Activated gamma-delta T cell treated with Interleukin-2 at 50 U/mL for 16 hours (primary cell): ENCODE measurements at regions not wholly inside any gene's neighbourhood (a gene's known extent, or its start where the extent isn't known, plus 50 kb on each side); places are given as distances from the start of the nearest gene placed in this dataset.

Experiments
- DNase-seq: peaks from one replicate; pipeline ENCODE4 v3.0.0-alpha.2; 2020

DNA sequence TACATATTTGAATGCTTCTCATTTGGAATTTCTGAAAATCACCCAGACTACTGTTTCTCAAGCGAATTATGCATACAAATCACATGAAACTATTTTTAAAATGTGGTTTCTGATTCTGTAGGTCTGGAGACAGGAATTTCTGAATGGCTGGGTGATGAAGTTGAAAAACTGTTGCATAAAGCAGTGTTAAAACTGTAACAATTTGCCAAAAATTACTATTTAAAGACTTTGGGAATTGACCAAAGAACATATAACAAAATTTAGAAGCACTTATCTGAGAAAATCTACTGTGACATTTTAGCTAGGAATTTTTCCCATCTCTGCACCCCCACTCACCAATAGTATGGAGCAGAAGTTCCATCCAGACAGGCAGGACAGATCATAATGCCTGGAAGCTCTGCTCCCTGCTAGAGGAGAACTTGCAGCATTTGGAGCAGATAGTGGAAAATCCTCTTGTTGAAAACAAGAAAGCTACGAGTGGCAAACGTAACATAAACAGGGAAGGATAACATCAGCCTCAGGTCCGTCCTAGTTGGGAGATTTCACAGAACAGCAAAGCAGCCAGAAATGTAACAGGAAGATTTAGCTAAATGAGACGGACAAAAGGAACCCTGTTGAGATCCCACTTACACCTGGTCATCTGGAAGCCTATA lies 132.3 kb upstream of the MCTP2 start:
- no peak for DNase-seq

DNA sequence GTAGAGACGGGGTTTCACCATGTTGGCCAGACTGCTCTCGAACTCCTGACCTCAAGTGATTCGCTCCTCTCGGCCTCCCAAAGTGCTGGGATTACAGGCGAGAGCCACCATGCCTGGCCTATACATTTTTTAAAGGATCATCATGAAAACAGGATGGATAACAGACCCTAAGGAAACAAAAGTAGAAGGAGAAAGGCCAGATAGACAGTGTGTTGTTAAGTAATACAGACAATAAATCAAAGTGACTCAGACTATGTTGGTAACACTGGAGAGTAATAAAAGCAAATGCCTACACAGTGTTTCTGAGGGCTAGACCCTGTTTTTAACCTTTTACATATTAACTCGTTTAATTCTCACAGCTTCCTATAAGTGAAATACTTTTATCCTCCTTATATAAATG lies 133.8 kb upstream of the MCTP2 start:
- no peak for DNase-seq

DNA sequence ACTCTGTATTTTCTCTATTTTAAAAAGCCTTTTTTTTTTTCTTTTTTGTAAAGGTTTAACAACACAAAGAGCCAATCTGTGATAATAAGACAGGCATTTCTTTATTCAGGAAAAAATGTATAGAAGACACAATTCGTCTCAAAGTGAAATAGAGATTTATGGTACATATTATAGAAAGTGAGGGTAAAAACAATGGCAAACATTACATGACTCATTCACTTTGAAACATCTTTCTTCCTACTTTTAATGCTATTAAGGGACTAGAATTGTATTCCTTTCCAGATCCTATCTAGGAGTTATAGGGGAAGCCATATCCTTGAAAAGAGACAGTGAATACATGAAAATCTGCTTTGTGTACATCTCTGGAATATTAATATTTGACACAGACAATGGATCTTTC lies 137.1 kb upstream of the MCTP2 start:
- no peak for DNase-seq

DNA sequence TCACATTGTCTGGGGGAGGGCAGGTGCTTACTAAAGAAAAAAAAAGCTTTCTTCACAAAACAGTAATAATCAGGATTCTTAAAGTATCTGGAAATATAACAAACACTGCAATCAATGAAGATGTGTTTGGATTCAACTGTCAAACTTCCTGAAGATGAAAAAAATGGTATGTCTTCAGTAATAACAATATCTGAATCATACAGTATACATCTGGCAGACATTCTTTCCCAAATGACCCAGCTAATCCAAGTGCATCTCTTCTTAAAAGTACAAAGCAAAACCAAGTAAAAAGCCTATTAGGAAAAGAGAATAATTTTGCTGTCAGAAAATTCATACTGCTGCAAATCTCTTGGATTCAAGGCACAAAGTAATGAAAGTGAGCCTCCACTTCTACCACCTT lies 145.0 kb upstream of the MCTP2 start:
- no peak for DNase-seq

DNA sequence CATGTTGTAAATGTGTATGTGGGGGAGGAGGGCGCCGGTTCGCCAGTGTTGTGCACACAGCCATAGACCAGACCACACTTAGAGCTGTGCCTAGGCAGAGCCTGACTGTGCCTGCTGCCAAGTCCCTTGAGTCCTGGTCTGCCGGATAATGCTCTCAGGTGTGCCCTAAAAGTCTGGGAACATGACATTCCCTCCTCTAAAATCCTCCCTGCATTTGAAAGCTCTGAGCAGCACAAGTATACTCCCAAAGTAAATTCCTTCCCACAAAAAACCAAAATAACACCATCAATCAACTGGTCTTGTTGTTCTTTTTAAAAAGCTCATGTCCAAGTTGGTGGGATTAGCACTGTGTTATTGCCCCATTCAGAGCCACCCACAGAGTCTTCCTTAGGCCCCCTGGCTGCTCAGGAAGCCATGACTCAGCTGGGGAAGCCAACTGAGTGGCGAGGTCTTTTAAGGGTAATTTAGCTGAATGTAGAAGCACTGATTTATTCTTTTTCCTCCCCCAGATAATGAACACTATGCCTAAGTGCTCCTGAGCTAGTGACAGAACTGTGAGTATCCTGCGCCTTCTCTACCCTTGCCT lies 147.8 kb upstream of the MCTP2 start:
- DNase-seq, result no peak

DNA sequence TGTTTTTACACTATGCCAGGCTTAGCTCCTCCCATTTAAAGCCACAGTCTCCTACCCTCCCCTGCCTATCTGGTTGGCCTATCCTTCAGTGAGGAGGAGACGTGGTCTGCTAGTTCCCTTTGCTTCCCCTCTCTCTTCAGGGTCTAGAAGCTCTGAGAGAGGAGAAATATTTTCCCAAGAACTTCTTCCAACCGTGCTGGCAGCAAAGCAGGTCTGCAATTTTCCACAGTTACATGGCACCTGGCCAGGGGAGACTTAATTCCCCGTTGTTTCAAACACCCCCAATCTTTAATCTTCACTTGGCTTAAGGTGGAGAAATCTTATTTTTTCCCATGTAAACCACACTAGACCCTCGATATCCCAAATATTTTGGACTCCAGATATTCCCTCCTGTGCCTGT lies 149.5 kb upstream of the MCTP2 start:
- no peak for DNase-seq

DNA sequence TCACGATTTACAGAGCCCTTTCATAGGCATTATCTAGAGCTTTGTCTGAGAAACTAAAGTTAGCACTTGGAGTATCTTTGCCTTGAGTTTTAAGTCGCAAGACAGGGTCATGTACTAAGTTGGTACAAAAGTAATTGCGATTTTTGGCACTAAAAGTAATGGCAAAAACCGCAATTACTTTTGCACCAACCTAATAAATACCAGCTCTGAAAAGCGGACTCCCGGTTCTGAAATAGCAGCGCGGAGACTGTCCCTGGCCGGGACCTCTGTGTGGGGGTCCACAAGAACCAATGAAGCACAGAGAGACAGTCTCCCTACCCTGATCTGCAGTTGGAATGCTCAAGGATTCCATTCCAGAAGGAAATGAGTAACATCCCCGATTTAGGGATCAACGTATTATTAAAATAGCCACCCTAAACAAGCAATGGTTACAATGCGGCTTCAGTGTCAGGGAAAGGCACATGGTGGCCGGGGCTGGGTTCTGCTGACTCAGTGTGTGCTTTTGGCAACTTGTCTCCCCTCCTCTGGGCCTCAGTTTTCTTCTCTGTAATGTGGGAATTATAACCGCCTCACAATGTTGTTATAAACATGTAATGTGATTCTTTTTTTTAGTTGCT lies 150.3 kb upstream of the MCTP2 start:
- no peak for DNase-seq

DNA sequence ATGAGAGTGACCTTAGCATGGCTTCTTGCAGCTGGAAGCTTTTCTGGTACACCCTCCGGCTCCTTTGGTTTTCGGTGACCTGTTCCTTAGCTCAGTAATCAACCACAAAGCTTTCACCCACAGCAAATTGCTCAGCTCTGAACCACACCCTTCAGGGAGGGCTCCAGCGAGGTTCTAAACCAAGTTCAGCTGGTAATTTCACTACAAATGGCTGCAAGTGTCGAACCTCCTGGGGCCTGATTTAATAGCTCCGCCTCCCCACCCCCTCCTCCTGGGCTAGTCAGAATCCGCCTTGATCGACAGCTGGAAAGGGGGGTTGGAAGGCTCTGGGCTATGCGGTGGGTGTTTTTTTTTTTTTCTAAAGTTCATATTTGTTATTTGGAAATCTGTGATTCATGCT lies 150.9 kb upstream of the MCTP2 start:
- no peak for DNase-seq

DNA sequence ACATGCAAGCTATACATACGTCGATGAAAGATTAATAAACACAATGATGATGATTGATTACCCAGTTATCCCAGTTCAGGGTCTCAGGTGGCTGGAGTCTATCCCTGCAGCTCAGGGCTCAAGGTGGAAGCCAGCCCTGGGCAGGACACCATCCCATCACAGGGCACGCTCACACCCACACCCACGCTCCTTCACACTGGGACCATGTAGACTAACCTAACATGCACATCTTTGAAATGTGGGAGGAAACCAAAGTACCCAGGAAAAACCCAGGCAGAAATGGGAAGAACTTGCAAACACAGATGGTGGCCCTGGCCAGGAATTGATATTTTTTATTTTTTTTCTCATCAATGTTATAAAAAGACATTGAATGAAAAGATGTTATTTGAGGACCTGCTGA lies 151.4 kb upstream of the MCTP2 start:
- DNase-seq, result no peak

DNA sequence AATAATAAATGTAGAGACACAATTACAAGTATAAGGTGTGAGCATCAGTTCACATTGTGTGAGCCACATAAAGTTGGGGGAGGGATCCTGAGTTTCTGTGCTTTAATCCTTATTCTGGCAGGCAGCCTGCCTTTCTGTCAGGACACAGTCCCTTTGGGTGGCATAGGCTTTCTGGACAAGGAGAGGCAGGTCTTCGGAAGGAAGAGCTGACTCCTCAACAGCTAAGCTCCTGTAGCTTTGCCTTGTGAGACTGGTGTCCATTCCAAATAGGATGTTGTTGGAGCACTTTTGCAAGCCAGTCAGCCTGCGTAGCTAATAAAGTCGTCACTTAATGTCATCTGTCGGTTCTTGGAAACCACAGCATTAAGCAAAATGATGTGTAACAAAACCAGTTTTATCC lies 151.9 kb upstream of the MCTP2 start:
- no peak for DNase-seq

DNA sequence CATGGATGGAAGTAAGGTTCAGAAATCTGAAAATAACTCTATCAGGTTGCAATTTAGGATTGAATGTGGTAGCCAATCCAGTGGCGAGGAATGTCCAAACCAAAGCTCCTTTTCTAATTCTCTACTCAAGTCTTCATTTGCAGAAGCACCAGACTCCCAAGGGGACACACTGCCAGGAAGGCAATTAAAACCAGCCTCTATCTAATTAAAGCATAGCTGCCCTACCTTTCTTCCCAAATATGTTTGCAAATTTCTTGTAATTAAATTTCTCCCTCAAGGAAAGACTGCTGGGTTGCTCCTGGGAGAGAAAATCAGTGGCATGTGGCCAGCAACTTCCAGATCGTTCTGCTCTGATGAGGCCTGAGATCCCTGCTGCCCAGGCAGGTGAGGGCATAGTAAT lies 153.4 kb upstream of the MCTP2 start:
- DNase-seq, result no peak

DNA sequence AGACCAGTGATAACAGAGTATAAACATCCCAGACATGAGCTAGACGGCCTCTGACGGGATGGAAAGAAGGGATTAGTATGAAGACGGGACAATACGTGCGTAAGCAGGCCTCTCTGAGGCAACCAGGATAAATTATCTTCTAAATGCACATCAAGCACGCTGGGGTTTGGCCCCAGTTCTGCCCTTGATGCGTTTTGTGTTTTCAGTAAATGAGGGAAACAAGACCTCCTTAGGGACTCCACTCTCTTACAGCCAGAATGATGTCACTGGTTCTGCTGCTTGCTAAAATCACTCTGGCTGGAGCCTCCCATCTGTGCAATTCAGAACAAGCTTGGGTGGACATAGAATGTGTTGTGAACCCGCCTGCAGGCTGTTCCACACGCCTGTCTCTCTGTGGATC lies 156.0 kb upstream of the MCTP2 start:
- DNase-seq, result no peak

DNA sequence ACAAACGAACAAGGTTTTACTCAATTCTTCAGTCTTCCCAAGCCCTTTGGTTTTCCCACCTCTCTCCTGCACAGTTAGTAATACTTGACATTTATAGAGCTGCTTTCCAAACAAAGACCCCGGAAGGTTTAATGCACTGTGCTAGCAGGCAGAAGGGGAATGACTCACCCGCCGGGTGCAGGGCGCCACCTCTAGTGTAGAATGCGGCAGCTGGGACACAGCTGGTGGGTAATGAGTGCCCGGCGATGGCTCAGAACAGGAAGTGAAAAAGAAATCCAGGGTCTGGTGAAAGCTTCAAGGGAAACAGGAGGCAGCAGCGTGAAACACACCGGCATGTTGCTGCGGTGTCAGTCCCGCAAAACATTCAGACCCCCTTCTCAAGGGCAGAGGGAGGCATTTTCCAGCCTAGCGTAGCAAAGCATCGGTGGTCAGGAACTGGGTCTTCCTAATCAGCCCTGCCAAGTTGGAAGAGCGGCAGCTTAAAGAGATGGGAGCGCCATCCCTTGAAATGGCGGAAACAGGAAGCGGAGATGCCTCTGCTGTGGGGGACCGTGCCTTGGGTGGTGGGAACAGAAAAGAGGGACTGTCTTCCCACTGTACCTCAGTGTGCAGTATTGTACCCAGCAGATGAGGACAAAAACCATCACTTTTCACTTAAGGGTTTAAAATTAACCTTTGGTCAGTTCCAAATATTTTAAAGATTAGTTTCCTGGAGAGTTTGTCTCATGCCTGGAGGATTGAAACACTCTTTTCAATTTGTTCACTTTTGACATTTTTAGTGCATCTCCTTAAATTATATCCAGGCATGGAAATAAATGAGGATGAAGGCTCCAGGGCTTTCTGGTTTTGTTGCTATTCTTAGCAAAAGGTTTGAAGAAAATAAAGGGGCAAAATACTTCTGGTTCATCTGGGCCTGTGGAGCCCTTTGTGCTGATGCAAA lies 160.7 kb upstream of the MCTP2 start:
- DNase-seq, result no peak

DNA sequence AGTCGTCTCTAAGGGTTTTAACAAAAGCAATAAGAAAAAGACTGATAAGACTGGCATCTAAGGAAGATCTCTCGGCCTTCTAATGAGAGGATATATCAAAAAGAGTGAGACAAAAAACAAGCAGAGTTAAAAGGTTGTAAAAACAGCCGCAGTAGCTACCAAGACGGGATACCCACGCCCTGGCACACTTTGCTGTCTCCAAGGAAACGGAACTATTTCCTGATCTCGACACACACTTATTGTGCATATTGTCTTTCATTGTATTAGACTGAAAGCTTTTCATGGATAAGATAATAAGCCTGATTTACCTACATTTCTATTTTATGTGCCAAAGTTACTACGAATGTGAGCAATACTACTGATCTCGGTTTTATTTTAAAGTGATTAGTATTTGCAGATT lies 161.5 kb upstream of the MCTP2 start:
- no peak for DNase-seq

DNA sequence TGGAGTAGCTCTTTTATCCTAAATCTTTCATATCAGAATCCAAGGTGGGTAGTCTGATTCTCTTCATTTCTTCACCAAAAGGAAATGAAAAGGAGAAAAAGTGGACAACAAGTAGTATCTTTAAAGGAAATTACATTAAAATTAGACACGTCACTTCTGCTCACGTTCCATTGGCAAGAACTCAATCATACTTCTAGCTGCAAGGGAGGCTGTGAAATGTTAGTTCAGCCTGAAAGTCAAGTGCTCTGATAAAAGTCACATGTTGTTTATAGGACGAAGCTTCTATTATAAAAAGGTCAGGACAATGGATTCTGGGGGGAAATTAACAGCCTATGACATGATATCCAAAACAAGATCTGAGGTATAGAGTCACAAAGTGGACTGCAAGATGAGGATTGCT lies 164.6 kb upstream of the MCTP2 start:
- no peak for DNase-seq

DNA sequence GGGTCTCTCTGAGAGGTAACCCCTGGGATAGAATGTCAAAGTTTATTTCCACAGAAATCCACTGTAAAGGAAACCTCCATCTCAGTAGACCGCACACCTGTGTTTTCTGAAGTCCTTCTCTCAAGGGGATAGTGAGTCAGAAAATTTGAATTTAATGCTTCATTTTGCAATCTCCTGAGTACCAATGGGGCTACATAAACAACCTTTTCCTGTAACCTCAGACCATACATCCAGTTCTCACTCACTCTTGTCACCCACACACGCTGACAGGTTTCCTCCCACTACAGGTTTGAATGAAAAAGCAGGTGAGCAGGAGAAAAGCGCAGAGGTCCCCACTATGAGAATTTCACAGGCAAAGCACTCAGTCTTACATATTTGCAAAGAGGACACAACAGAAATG lies 165.3 kb upstream of the MCTP2 start:
- DNase-seq, result no peak

DNA sequence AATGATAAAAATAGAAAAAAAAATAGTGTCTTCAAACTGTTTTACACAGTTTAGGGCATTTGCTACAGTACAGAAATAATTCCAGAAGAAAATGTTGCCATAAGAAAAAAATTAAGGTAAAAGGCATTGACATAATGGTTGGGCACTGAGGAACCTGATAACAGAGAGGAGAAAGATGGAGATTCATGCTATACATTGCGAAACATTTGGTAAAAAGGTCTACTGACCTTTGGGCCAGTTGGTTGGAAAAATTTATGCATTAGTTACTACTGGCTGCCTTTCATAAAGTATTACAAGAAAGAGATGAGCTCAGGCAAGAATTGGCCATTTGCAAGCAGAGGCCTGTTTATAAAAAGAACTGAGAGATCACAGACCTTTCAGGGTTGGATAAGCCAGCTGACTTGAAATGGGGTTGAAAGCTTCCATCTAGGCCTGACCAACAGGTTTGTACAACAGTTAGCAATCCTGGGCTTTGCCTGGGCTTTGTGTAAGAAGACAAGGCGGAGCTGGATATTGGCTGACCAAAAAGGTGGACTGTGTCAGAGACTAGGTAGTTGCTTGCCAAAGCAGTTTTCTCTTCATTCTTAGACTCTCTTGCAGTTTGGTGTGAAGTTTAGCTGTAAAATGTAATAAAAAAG lies 166.6 kb upstream of the MCTP2 start:
- no peak for DNase-seq

DNA sequence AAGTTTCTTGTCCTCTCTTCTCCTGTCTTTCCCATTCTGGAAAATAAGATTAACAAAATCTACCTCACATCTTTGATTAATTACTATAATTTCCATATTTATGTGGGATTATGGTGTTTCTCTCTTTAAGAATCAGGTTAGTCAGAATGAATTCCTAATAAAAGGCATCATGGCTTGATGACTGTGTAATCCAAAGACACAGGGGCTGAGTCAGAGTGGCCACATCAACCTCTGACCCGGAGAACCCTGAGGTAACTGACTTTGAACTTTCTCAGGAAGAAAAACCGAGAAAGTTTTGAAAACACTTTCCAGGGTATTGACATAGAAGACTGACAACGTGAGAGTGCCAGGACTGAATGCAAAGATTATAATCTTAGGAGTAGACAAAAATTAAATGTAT lies 170.3 kb upstream of the MCTP2 start:
- no peak for DNase-seq

DNA sequence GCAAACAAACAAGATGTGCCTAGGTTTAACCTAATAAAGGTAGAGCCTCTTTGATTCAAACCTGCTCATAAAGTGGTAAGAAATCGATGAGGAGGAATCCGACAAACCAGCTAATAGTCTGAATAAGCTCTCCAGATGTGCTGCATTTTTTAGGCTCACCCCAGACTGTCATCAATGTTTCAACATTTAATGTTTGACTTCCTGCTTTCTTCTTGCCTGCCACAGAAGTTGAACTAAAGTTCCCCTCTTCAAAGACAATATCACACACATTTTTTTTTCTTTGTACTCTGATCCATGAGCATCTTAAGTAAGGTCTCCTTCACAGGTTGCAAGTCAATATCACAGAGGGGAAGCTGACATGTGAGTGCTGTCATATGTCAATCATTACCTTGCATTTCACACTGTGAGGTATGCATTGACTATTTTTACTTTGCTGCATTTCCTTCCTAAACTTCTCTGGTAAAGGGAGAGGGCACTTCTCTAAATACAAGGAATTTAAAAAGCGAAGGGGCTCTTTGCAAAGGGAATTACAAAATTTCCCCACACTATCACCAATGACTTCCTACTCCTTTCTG lies 172.3 kb upstream of the MCTP2 start:
- DNase-seq, result no peak

DNA sequence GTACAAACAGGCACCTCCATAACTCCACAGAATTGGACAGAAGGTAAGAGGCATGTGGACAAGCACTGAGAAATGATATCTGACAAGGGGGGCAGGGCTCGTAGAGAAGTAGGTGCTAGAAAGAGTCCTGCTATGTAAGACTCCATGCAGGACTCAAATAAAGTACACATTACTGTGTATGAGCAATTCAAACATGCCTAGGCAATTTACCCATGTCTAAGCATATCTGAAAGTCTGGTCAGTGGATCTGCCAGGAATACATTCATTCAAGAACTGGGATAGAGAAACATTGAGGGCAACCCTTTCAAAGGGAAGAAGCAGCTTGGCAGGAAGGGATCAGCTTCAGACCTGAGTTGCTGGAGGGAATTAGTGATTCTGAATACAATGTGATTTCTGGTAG lies 174.1 kb upstream of the MCTP2 start:
- DNase-seq, result no peak

DNA sequence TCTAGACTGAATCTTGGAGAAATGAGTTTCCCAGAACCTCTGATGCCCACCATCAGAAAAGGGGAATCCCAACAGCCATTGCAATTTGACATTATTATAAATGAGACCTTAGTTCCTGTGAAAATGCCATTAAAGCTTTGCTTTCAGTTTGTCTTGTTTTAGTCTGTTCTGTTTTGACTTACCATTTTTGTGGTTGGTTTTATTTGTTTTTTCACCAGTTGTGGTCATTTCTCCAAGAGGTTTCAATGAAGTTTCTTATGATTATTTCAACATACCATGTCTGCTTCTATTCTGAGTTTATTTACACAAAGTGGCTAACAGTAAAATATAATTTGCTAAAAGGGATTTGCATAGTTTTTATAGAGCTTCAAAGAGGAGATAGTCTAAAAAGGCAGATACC lies 175.0 kb upstream of the MCTP2 start:
- no peak for DNase-seq

DNA sequence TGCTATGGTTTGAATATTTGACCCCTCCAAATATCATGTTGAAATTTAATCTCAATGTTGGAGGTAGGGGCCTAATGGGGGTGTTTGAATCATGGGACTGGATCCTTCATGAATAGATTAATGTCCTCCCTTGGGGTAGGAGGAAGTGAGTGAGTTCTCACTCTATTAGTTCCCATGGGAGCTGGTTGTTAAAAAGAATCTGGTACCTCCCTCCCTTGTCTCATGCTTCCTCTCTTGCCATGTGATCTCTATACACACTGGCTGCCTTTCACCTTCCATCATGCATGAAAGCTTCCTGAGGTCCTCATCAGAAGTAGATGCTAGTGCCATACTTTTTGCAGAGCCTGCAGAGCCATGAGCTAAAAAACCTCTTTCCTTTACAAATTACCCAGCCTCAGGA lies 177.7 kb upstream of the MCTP2 start:
- DNase-seq, result no peak

DNA sequence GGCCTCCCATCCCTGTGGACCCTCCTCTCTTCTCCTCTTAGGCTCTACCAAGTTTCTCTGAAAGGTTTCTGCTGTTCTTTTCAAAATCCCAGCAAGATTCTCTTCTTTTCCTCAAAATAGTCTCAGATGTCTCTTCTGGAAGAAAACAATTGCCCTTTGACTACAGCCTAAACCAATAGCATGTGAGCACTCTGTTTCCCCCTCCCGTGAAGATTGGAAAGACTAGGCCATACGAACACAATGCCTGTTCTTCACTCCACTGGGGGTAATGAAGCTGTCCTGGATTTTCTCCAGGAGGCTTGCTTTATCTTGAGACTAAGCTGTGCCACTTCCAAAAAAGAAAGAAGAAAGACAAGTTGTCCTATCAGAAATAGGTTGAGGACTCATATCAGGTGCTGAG lies 178.7 kb upstream of the MCTP2 start:
- no peak for DNase-seq
